NT2/D1 (cell line): ENCODE measurements at regions not wholly inside any gene's neighbourhood (a gene's known extent, or its start where the extent isn't known, plus 50 kb on each side); places are given as distances from the start of the nearest gene placed in this dataset.

ENCODE experiments used
- DNase-seq: peaks from one replicate; pipeline ENCODE4 v3.0.0-alpha.2; 2011; ENCODE audit warnings: low read depth, low spot score
- H3K27me3 ChIP-seq: 2 replicates; pipeline ENCODE4 v1.6.0; 2011; ENCODE audit warnings: mild to moderate bottlenecking; ENCODE audit not compliant: insufficient read length, insufficient read depth
- H3K36me3 ChIP-seq: 2 replicates; pipeline ENCODE4 v1.6.1; 2011; ENCODE audit warnings: mild to moderate bottlenecking, low read length, mixed read lengths; ENCODE audit not compliant: insufficient read depth, insufficient read length
- H3K4me1 ChIP-seq: 2 replicates; pipeline ENCODE4 v1.5.1; 2011; ENCODE audit not compliant: insufficient read depth, insufficient read length
- H3K4me3 ChIP-seq: 2 replicates; pipeline ENCODE4 v1.5.1; 2011; ENCODE audit warnings: low read depth; ENCODE audit not compliant: insufficient read length
- H3K9ac ChIP-seq: 2 replicates; pipeline ENCODE4 v1.6.0; 2011; ENCODE audit warnings: low read depth; ENCODE audit not compliant: insufficient read length
- H3K9me3 ChIP-seq: 2 replicates; pipeline ENCODE4 v1.5.1; 2011; ENCODE audit warnings: mild to moderate bottlenecking, low read length; ENCODE audit not compliant: insufficient read depth
- SUZ12 ChIP-seq: IDR thresholded peaks from 2 replicates; pipeline ENCODE4 v1.6.1; 2011; ENCODE audit not compliant: insufficient read length, insufficient read depth; ENCODE audit errors: extremely low read depth
- YY1 ChIP-seq: IDR thresholded peaks from 2 replicates; pipeline ENCODE4 v1.6.1; 2011; ENCODE audit not compliant: insufficient read length, insufficient read depth
- ZNF274 ChIP-seq: IDR thresholded peaks from 2 replicates; pipeline ENCODE4 v1.6.1; 2011; ENCODE audit warnings: mild to moderate bottlenecking, low read depth, low read length

DNA sequence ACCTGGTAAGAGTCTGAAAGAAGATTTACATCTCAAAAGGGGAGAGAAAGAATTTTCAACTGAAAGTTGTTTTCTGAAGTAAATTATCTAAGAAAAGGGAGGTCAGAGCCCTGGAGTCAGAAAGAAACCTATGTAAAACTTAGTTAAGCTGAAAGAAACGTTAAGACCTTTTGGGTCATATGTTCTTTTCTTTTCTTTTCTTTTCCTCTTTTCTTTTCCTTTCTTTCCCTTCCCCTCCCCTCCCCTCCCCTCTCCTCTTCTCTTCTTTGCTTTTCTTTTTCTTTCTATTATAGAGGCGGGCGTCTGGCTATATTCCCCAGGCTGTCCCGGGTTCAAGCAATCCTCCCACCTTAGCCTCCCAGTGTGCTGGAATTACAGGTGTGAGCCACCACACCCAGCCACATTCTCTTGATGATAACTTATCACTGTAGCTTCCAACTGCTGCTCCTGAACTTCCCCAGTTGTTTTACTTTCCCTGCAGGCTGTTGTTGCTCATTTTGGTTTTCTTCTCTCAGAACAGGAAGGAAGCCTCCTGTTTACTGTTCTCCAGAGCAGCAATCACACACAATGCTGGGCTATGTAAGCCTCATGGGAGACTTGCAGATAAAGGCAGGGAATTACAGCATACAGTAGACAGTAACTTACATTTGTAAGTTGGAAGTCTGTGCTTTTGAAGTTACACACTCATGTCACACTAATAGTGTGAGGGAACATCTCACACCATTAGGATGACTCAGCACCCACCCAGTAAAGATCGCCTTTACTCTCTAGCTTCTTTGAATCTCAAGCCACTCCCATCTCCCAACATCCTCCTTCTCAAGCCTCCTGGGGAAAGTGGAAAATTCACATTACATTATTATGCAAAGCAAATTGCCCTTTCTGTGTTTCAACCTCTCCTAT lies 2216.6 kb upstream of the WWC1 start:
- H3K4me1 ChIP-seq = no peaks in the 10 kb centered on the region
- peak; percentile 38 for DNase-seq
- H3K4me3 ChIP-seq = no peak overlapping the region
- no peak overlapping the region for H3K9ac ChIP-seq
- no peaks in the 10 kb centered on the region for H3K9me3 ChIP-seq
- no peak for TF ChIP-seq SUZ12
- TF ChIP-seq ZNF274 = no peak
- no peak for TF ChIP-seq YY1
- no peaks in the 10 kb centered on the region for H3K36me3 ChIP-seq
- no peaks in the 10 kb centered on the region for H3K27me3 ChIP-seq

- peaks cover 3% of the 10 kb centered on the region for H3K4me1 ChIP-seq
- H3K9ac ChIP-seq = no peak overlapping the region
- no peak overlapping the region for H3K4me3 ChIP-seq
- H3K36me3 ChIP-seq = no peaks in the 10 kb centered on the region
- H3K9me3 ChIP-seq = peaks cover 4% of the 10 kb centered on the region; the same call in 1 of the 2 replicates
- no peak for DNase-seq
- TF ChIP-seq ZNF274 = no peak
- no peak for TF ChIP-seq YY1
- no peak for TF ChIP-seq SUZ12
- no peaks in the 10 kb centered on the region for H3K27me3 ChIP-seq
These were observed 2208.1 kb upstream of the WWC1 start for GRCh38 chr5:166083183-166083959.

GRCh38 chr5:166086568-166086967 lies 2204.9 kb upstream of the WWC1 start:
- Histone ChIP-seq H3K9ac (no peak overlapping the region), H3K36me3 (no peaks in the 10 kb centered on the region), H3K4me1 (peaks cover 3% of the 10 kb centered on the region), H3K9me3 (peaks cover 4% of the 10 kb centered on the region; the same call in 1 of the 2 replicates), H3K27me3 (no peaks in the 10 kb centered on the region), H3K4me3 (no peak overlapping the region)
- no peak for DNase-seq
- no peak for TF ChIP-seq SUZ12
- TF ChIP-seq YY1 = no peak
- TF ChIP-seq ZNF274 = no peak

DNA sequence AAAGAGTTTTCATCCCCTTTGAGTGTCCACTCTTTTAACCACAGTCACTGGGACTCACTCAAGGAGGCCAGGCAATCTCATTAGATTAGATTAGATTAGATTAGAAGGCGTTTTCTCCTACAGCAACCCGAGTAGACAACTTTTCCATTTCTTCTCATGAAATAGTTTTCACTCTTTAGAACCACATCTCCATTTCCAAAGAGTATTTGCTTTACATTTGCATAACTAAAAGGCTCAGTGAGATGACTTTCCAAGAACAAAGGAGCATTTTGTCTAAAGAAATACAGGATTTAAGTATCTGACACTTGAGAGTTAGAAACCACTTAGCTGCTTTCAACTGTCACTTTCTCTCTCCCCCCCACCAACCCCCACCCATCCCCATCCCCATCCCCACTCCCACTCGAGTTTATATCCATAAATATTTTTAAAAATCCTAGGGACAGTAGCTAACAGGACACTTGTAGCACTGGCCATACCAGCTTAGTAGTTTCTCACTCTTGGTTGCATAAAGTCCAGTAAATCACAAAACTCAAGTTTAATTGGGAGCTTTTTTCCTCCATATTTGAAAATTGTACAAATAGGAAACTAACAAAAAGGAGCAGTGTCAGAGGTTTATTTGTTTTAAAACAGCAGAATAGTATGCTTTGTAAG lies 2202.9 kb upstream of the WWC1 start:
- Histone ChIP-seq H3K9ac (no peak overlapping the region), H3K9me3 (peaks cover 16% of the 10 kb centered on the region; the same call in 1 of the 2 replicates)
- TF ChIP-seq ZNF274 = no peak
- no peak for TF ChIP-seq YY1
- TF ChIP-seq SUZ12 = no peak

GRCh38 chr5:166091931-166092330 lies 2199.5 kb upstream of the WWC1 start:
- H3K4me3 ChIP-seq = no peak overlapping the region

More for the DNA sequence above, 2202.9 kb upstream of the WWC1 start:
- Histone ChIP-seq H3K4me1 (peaks cover 3% of the 10 kb centered on the region), H3K4me3 (no peak overlapping the region), H3K36me3 (no peaks in the 10 kb centered on the region), H3K27me3 (no peaks in the 10 kb centered on the region)
- peak; percentile 48 for DNase-seq

GRCh38 chr5:166093312-166093711 lies 2198.1 kb upstream of the WWC1 start:
- Histone ChIP-seq H3K36me3 (no peaks in the 10 kb centered on the region), H3K27me3 (no peaks in the 10 kb centered on the region), H3K9me3 (peaks cover 16% of the 10 kb centered on the region; the same call in 1 of the 2 replicates), H3K4me3 (no peak overlapping the region), H3K9ac (no peak overlapping the region), H3K4me1 (no peaks in the 10 kb centered on the region)
- DNase-seq = no peak
- TF ChIP-seq YY1 (no peak), ZNF274 (no peak), SUZ12 (no peak)

More at GRCh38 chr5:166091931-166092330, 2199.5 kb upstream of the WWC1 start:
- Histone ChIP-seq H3K36me3 (no peaks in the 10 kb centered on the region), H3K9ac (no peak overlapping the region), H3K27me3 (no peaks in the 10 kb centered on the region), H3K4me1 (peaks cover 3% of the 10 kb centered on the region), H3K9me3 (peaks cover 20% of the 10 kb centered on the region; the same call in 1 of the 2 replicates)
- no peak for TF ChIP-seq YY1
- TF ChIP-seq SUZ12 = no peak
- TF ChIP-seq ZNF274 = no peak
- DNase-seq = no peak
